PFSK-1 (cell line): ENCODE measurements at regions not wholly inside any gene's neighbourhood (a gene's known extent, or its start where the extent isn't known, plus 50 kb on each side); places are given as distances from the start of the nearest gene placed in this dataset.

Source experiments
- FOXP2 ChIP-seq: optimal IDR thresholded peaks from 2 replicates; pipeline ENCODE3; 2011; ENCODE audit warnings: borderline replicate concordance, control low read depth, inconsistent platforms; ENCODE audit not compliant: insufficient read depth; ENCODE audit errors: extremely low read length, extremely low read depth
- POLR2AphosphoS5 ChIP-seq: IDR thresholded peaks from 2 replicates; pipeline ENCODE4 v1.6.1; 2012; ENCODE audit warnings: low read depth, mild to moderate bottlenecking, control low read depth, low read length, moderate library complexity
- SIN3A ChIP-seq: IDR thresholded peaks from 2 replicates; pipeline ENCODE4 v1.6.1; 2012; ENCODE audit warnings: mild to moderate bottlenecking, low read length, moderate library complexity, borderline replicate concordance; ENCODE audit not compliant: insufficient read depth
- TAF1 ChIP-seq: IDR thresholded peaks from 2 replicates; pipeline ENCODE4 v1.6.1; 2012; ENCODE audit warnings: low read length, control low read depth, borderline replicate concordance; ENCODE audit not compliant: insufficient read depth
- TF ChIP-seq, protein P1 (sequence below), 2 experiments: IDR thresholded peaks; 2 replicates each; pipeline versions ENCODE4 v1.6.1 to v1.8.0; 2011 to 2012; ENCODE audit warnings: low read depth in 2 of 2, low read length in 2 of 2, control low read depth in 1 of 2, inconsistent platforms in 1 of 2, mild to moderate bottlenecking in 1 of 2, moderate library complexity in 1 of 2; ENCODE audit not compliant: insufficient read depth in 1 of 2

DNA sequence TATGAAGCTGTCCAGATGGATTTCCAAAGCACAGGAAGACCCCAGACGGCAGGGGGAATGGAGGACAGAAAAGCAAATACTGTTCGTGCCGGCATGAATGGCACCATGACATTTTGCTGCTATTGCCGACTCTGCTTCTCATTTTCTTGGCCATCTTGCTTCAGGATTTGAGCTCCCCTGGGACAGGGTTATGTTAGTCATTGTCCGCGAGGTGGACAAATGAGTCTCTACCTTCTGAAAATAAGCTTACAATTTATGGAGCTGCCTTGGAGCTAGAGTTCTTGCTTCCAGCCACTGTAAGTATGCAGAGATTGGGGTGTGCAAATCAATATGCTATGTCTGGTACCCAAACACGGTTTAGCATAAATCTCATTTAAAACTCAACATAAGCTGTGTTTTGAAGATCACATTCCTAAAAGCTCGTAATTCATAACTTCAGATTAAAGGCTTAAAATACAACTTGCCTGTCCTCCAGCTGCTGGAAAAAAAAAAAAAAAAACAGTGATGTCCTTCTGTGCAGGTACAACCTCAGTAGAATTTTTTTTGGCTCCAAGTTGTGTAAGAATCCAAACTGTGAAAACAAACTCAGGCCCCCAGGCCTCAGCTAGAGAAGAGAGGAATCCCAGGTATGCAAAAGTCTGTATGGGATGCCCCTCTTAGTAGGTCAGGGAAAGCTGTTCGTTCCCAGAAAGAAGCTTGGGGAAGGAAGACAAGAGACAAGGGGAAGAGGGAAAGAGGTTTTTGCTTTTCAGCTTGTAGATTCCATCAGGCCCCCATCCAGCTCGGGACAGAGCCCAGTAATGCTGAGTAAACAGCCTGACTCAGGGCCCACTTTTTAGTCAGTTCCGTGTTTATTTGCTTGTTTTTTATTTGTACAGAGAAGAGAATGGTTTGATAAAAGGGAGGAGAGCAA lies 184.2 kb upstream of the FOXA2 start:
- no peak for TF ChIP-seq POLR2AphosphoS5
- no peak for TF ChIP-seq SIN3A
- TF ChIP-seq TAF1 = no peak
- TF ChIP-seq, protein P1, sequence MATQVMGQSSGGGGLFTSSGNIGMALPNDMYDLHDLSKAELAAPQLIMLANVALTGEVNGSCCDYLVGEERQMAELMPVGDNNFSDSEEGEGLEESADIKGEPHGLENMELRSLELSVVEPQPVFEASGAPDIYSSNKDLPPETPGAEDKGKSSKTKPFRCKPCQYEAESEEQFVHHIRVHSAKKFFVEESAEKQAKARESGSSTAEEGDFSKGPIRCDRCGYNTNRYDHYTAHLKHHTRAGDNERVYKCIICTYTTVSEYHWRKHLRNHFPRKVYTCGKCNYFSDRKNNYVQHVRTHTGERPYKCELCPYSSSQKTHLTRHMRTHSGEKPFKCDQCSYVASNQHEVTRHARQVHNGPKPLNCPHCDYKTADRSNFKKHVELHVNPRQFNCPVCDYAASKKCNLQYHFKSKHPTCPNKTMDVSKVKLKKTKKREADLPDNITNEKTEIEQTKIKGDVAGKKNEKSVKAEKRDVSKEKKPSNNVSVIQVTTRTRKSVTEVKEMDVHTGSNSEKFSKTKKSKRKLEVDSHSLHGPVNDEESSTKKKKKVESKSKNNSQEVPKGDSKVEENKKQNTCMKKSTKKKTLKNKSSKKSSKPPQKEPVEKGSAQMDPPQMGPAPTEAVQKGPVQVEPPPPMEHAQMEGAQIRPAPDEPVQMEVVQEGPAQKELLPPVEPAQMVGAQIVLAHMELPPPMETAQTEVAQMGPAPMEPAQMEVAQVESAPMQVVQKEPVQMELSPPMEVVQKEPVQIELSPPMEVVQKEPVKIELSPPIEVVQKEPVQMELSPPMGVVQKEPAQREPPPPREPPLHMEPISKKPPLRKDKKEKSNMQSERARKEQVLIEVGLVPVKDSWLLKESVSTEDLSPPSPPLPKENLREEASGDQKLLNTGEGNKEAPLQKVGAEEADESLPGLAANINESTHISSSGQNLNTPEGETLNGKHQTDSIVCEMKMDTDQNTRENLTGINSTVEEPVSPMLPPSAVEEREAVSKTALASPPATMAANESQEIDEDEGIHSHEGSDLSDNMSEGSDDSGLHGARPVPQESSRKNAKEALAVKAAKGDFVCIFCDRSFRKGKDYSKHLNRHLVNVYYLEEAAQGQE (IDR thresholded peaks at IDR 0.05; ENCODE audit: insufficient read depth in 1 of 2, low read depth in 2 of 2, low read length in 2 of 2) = no peak
- TF ChIP-seq FOXP2 = no peak

DNA sequence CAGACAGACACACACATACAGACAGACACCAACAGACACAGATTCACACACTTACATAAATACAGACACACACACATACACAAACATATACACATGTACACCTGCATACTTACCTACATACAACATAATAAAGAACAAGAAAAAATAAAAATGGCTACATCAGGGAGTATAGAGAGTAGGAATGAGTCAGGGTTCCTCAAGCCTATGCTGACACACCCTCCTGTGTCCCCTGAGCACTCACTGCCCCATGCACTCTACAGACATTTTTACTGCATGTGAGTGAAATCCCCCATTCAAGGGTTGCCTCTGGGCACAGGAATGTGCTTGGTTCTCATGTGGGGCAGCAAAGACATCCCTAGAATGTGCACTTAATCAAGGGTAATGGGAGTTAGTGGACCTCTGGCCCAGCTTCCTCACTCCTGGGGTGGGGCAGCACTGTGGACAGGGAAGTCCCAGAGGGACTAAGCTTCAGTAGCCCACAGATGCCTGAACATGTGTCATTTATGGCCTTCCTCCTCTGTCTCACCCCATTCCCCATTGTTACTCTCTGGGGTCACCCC lies 185.9 kb upstream of the FOXA2 start:
- TF ChIP-seq FOXP2 (no peak), TAF1 (no peak), POLR2AphosphoS5 (no peak), SIN3A (no peak)
- TF ChIP-seq, protein P1 (IDR thresholded peaks at IDR 0.05; ENCODE audit: insufficient read depth in 1 of 2, low read depth in 2 of 2, low read length in 2 of 2) = no peak

DNA sequence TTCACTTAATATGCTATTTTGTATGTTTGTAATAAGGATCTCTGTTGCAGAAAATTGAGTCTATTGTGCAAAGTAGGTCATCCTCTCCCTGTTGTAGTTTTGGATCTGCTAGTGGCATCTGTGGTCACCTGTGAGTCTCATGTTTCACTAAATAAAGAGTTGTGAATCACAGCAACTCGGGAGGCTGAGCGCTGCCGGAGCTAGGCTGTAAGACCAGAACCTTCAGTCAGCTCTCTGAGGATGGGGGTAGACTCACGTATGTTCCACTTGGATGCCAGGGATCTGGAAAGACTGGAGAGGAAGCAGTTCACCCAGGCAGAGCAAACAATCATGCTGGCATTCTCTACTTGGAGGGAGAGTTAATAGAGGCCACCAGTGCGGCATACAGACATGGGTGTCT lies 187.3 kb upstream of the FOXA2 start:
- TF ChIP-seq POLR2AphosphoS5 (no peak), FOXP2 (no peak), TAF1 (no peak), SIN3A (no peak)
- TF ChIP-seq, protein P1 (IDR thresholded peaks at IDR 0.05; ENCODE audit: insufficient read depth in 1 of 2, low read depth in 2 of 2, low read length in 2 of 2) = no peak

DNA sequence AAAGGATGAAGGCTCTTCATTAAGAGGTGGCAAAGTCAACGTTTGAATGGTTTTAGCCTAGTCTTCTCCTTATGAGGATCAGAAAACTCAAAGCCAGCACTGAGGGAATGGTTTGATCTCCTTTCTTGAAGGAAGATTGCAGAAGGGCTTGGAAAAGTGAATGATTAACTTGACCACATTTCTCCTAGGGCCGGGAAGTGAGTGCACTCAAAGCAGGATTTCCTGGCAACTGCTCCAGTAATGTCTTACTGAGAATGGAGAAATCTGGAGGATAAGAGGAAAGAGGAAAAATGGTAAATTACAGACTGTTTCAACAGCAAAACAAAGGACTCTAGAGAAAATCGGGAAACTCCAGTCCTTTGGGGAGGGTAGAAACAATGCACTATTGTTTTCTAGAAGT lies 189.0 kb upstream of the FOXA2 start:
- TF ChIP-seq FOXP2 (no peak), POLR2AphosphoS5 (no peak), TAF1 (no peak), SIN3A (no peak)
- TF ChIP-seq, protein P1 (IDR thresholded peaks at IDR 0.05; ENCODE audit: insufficient read depth in 1 of 2, low read depth in 2 of 2, low read length in 2 of 2) = no peak
